Neural progenitor cell (in vitro differentiated cells): ENCODE measurements at regions not wholly inside any gene's neighbourhood (a gene's known extent, or its start where the extent isn't known, plus 50 kb on each side); places are given as distances from the start of the nearest gene placed in this dataset.

Source experiments
- DNase-seq: peaks from one replicate; pipeline ENCODE4 v3.0.0-alpha.2; 2016; ENCODE audit warnings: low spot score
- H2AFZ ChIP-seq: fragments of 200-600 bp; sonication (generic); replicated peaks from 2 replicates; pipeline ENCODE4 v1.6.1; 2016; ENCODE audit warnings: antibody characterized with exemption
- H3F3A ChIP-seq: fragments of 200-600 bp; sonication (generic); 2 replicates; pipeline ENCODE4 v1.6.1; 2016; ENCODE audit warnings: antibody characterized with exemption, low read depth
- H3K27ac ChIP-seq: fragments of 200-600 bp; sonication (generic); 2 replicates; pipeline ENCODE4 v1.5.1; 2016; ENCODE audit warnings: mild to moderate bottlenecking
- H3K27me3 ChIP-seq: fragments of 200-600 bp; sonication (generic); 2 replicates; pipeline ENCODE4 v1.6.1; 2016; ENCODE audit warnings: mild to moderate bottlenecking, moderate library complexity
- H3K36me3 ChIP-seq: fragments of 200-600 bp; sonication (generic); 2 replicates; pipeline ENCODE4 v1.5.1; 2016
- H3K4me1 ChIP-seq: fragments of 200-600 bp; sonication (generic); 2 replicates; pipeline ENCODE4 v1.6.1; 2016; ENCODE audit warnings: mixed run types
- H3K4me2 ChIP-seq: fragments of 200-600 bp; sonication (generic); 2 replicates; pipeline ENCODE4 v1.6.1; 2016
- H3K4me3 ChIP-seq: fragments of 200-600 bp; sonication (generic); 2 replicates; pipeline ENCODE4 v1.5.1; 2016
- H3K79me2 ChIP-seq: fragments of 200-600 bp; sonication (generic); 2 replicates; pipeline ENCODE4 v1.6.1; 2016; ENCODE audit warnings: low read depth
- H3K9ac ChIP-seq: fragments of 200-600 bp; sonication (generic); 2 replicates; pipeline ENCODE4 v1.6.1; 2016
- H3K9me3 ChIP-seq: fragments of 200-600 bp; sonication (generic); 2 replicates; pipeline ENCODE4 v1.5.1; 2016; ENCODE audit warnings: low read depth
- H4K20me1 ChIP-seq: fragments of 200-600 bp; sonication (generic); 2 replicates; pipeline ENCODE4 v1.6.1; 2016; ENCODE audit warnings: low read depth
- H3K27ac Mint-ChIP-seq: 3 replicates; pipeline ENCODE4 v1.8.0; 2021; ENCODE audit warnings: mixed read lengths
- H3K27me3 Mint-ChIP-seq: 2 replicates; pipeline ENCODE4 v1.8.0; 2022; ENCODE audit warnings: low read depth, mild to moderate bottlenecking, inconsistent platforms, moderate library complexity, mixed read lengths; ENCODE audit not compliant: insufficient read depth
- H3K36me3 Mint-ChIP-seq: 3 replicates; pipeline ENCODE4 v1.8.0; 2021; ENCODE audit warnings: mixed read lengths
- H3K4me1 Mint-ChIP-seq: 3 replicates; pipeline ENCODE4 v1.8.0; 2021; ENCODE audit warnings: mixed read lengths
- H3K4me3 Mint-ChIP-seq: 3 replicates; pipeline ENCODE4 v1.8.0; 2021; ENCODE audit warnings: mild to moderate bottlenecking, moderate library complexity, mixed read lengths
- H3K9me3 Mint-ChIP-seq: 3 replicates; pipeline ENCODE4 v1.8.0; 2020; ENCODE audit warnings: mixed read lengths
- CTCF ChIP-seq: fragments of 200-600 bp; sonication (generic); IDR thresholded peaks from 2 replicates; pipeline ENCODE4 v1.5.1; 2017; ENCODE audit warnings: antibody characterized with exemption, mild to moderate bottlenecking
- EZH2 ChIP-seq: fragments of 200-600 bp; sonication (generic); IDR thresholded peaks from 2 replicates; pipeline ENCODE4 v1.6.1; 2017; ENCODE audit warnings: antibody characterized with exemption, mild to moderate bottlenecking, moderate library complexity
- EZH2phosphoT487 ChIP-seq: fragments of 200-600 bp; sonication (generic); IDR thresholded peaks from 2 replicates; pipeline ENCODE4 v1.6.1; 2017; ENCODE audit warnings: antibody characterized with exemption

- H3K36me3 Mint-ChIP-seq: no peaks in the 10 kb centered on the region
- no peak overlapping the region for H3K4me2 ChIP-seq
- no peak overlapping the region for H3K4me3 ChIP-seq
- no peak overlapping the region for H2AFZ ChIP-seq
- no peaks in the 10 kb centered on the region for H4K20me1 ChIP-seq
- no peak overlapping the region for H3K27ac ChIP-seq
- H3K36me3 ChIP-seq: no peaks in the 10 kb centered on the region
- H3K9me3 Mint-ChIP-seq: no peaks in the 10 kb centered on the region
- no peaks in the 10 kb centered on the region for H3K27me3 ChIP-seq
- H3K79me2 ChIP-seq: no peaks in the 10 kb centered on the region
- TF ChIP-seq EZH2: no peak
- no peak for TF ChIP-seq CTCF
- no peak for TF ChIP-seq EZH2phosphoT487
- H3K9me3 ChIP-seq: no peaks in the 10 kb centered on the region
- H3K27ac Mint-ChIP-seq: no peak overlapping the region
- no peaks in the 10 kb centered on the region for H3K4me1 Mint-ChIP-seq
- H3K4me1 ChIP-seq: no peaks in the 10 kb centered on the region
- DNase-seq: no peak
- no peak overlapping the region for H3K4me3 Mint-ChIP-seq
- no peaks in the 10 kb centered on the region for H3K27me3 Mint-ChIP-seq
- H3F3A ChIP-seq: no peaks in the 10 kb centered on the region
- H3K9ac ChIP-seq: no peak overlapping the region
Observed at GRCh38 chr18:60935041-60935910, 398.0 kb upstream of the CDH20 start.

- H3K27me3 Mint-ChIP-seq: no peaks in the 10 kb centered on the region
- no peaks in the 10 kb centered on the region for H3K9me3 Mint-ChIP-seq
- Histone ChIP-seq H2AFZ (no peak overlapping the region), H4K20me1 (no peaks in the 10 kb centered on the region), H3K27me3 (no peaks in the 10 kb centered on the region), H3K9me3 (no peaks in the 10 kb centered on the region), H3K27ac (no peak overlapping the region), H3K4me3 (no peak overlapping the region), H3K36me3 (no peaks in the 10 kb centered on the region), H3K4me1 (no peaks in the 10 kb centered on the region), H3K4me2 (no peak overlapping the region), H3K9ac (no peak overlapping the region), H3F3A (no peaks in the 10 kb centered on the region), H3K79me2 (no peaks in the 10 kb centered on the region)
- H3K36me3 Mint-ChIP-seq: no peaks in the 10 kb centered on the region
- no peaks in the 10 kb centered on the region for H3K4me1 Mint-ChIP-seq
- no peak overlapping the region for H3K4me3 Mint-ChIP-seq
- DNase-seq: no peak
- no peak overlapping the region for H3K27ac Mint-ChIP-seq
- no peak for TF ChIP-seq EZH2
- TF ChIP-seq CTCF: no peak
- no peak for TF ChIP-seq EZH2phosphoT487
Observed at GRCh38 chr18:60936101-60936500, 397.1 kb upstream of the CDH20 start.

- H3K79me2 ChIP-seq: no peaks in the 10 kb centered on the region
- Mint-ChIP-seq H3K4me1 (peaks cover 7% of the 10 kb centered on the region), H3K36me3 (no peaks in the 10 kb centered on the region), H3K4me3 (no peak overlapping the region), H3K27ac (no peak overlapping the region), H3K27me3 (no peaks in the 10 kb centered on the region), H3K9me3 (no peaks in the 10 kb centered on the region)
- no peak overlapping the region for H3K4me2 ChIP-seq
- no peak overlapping the region for H3K27ac ChIP-seq
- no peaks in the 10 kb centered on the region for H3K27me3 ChIP-seq
- H2AFZ ChIP-seq: no peak overlapping the region
- no peaks in the 10 kb centered on the region for H3K9me3 ChIP-seq
- H3K9ac ChIP-seq: no peak overlapping the region
- no peaks in the 10 kb centered on the region for H4K20me1 ChIP-seq
- no peaks in the 10 kb centered on the region for H3F3A ChIP-seq
- H3K4me3 ChIP-seq: no peak overlapping the region
- DNase-seq: no peak
- TF ChIP-seq EZH2 (no peak), CTCF (no peak), EZH2phosphoT487 (no peak)
- H3K36me3 ChIP-seq: no peaks in the 10 kb centered on the region
- no peaks in the 10 kb centered on the region for H3K4me1 ChIP-seq
Observed at GRCh38 chr18:60943297-60943696, 389.9 kb upstream of the CDH20 start.
